NCI-H510A (cell line): ENCODE measurements at regions not wholly inside any gene's neighbourhood (a gene's known extent, or its start where the extent isn't known, plus 50 kb on each side); places are given as distances from the start of the nearest gene placed in this dataset.
A peak's percentile ranks its signal among the peaks of the same experiment; 100 is the strongest.
"Not testable (repeated sequence)": the region's sequence is repeated elsewhere in the genome, so short reads cannot be mapped to it uniquely, and the experiment has no call there.

Source experiments
- DNase-seq: peaks from one replicate; lab custom pipeline; 2025; lab: John Stamatoyannopoulos, UW

- DNase-seq, result no peak
These were observed 1308.0 kb downstream of the CDH11 start for GRCh38 chr16:63813862-63814261.

GRCh38 chr16:63808730-63809129 is 1313.1 kb downstream of the CDH11 start:
- DNase-seq, result no peak

GRCh38 chr16:63806794-63807506 is 1314.9 kb downstream of the CDH11 start:
- no peak for DNase-seq

DNA sequence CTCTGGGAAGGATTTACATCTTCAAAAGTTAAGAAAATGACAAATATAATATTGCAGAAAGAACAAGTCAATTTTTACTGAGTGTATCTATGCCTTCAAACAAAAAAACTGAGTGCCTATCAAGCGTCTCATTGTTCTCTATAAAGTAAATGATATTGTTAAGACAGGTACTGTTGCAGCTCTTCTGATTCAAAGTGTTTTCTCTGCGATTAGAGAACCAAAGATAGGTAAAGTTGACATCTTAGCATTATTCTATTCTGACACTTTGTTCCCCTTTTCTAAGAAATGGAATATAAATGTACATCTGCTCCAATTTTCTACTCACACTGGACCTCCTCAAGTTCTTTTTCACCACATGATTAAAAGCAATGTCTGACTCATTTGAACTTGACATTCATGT is 1317.7 kb downstream of the CDH11 start:
- DNase-seq, result no peak

- no peak for DNase-seq
These were observed 1332.3 kb downstream of the CDH11 start for GRCh38 chr16:63789603-63790002.

DNA sequence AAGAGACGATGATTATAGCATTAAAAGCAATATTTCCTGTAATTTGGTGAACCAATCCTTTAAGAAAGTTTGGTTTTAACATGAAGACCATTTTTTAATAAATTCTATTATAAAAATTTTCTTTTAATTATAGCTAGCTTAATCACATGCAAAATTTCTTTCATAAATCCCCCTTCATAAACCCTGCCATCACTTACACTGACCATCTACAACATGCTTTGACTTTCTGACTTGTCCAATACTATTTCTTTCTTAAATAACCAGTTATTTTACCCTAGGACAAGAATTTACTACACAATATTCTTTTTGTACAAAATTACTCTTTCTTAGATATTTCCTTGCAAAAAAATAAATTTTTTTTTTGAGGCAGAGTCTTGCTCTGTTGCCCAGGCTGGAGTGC is 1334.8 kb downstream of the CDH11 start:
- no peak for DNase-seq

DNA sequence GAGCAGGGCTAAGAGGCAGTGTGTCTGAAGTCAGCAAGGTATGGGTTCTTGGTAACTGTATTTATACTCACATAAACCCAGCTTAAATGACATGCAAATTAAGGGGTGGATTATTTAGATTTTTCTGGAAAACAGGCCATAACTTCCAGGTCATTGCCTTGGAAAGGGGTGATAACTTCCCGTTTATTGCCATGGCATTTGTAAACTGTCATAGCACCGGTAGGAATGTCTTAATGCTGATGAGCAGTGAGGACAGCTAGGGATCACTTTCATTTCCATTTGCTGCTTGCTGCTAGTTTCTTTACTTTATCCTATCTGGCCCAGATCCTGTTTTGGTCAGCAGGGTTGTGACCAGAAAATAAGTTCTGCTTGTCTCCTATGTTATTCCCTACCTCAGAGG is 1336.7 kb downstream of the CDH11 start:
- DNase-seq, result no peak

DNA sequence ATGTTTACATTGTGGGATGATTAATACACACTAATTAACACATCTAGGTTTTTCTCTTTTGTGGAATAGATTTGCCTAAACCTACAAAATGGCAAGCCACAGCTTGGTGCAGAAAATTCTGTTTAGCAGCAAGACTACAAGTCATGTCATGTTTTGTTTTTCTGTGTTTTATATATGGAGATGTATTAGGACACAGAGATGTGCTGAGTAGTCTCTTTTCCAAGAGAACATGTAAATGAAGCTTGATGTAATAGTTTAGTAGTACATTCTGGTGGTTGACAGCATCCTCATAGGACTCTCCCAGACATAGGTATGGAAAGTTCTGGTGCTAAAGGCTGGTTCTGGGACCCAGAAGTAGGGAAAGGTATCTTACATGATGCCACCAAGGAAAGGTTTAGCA is 1345.4 kb downstream of the CDH11 start:
- no peak for DNase-seq

- DNase-seq, result no peak
These were observed 1345.8 kb downstream of the CDH11 start for GRCh38 chr16:63776034-63776433.

DNA sequence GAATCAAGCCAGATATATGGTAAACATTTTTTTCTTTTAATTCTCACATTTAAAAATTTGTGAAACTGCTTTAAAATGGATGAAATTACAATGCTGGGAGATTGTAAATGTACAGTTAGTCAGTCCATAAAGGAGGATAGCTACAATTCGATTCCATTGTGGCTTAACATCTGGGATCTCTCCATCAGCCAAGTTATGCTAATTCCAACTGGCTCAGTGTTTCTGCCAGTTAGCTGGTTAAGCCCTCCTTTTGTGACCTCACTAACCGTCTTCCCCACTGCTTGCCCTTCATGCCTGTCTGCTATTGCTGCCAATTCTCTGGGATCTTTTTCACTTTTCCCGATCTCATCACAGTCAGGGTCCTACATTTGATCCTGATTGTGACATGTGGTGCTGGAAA is 1347.6 kb downstream of the CDH11 start:
- no peak for DNase-seq

DNA sequence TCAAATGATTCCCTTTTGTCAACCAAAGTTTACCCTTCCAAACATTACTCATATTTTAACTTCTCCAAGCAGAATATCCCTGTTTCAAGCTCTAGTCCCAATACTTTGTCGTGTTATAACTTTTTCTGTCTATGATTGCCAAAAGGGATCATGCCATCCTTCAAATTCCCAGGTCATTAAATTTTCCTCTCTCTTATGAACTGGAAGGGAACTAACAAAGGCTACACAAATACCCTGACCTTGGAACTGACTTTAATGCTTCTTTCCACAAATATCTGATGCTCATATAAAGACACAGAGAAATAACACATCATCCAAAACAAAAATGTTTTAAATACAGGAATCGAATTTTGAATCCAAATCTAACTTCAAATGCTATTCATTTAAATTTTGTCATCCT is 1352.7 kb downstream of the CDH11 start:
- DNase-seq, result no peak

- not testable (repeated sequence) for DNase-seq
These were observed 1361.6 kb downstream of the CDH11 start for GRCh38 chr16:63760246-63760645.

GRCh38 chr16:63752347-63752746 is 1369.5 kb downstream of the CDH11 start:
- DNase-seq, result no peak

DNA sequence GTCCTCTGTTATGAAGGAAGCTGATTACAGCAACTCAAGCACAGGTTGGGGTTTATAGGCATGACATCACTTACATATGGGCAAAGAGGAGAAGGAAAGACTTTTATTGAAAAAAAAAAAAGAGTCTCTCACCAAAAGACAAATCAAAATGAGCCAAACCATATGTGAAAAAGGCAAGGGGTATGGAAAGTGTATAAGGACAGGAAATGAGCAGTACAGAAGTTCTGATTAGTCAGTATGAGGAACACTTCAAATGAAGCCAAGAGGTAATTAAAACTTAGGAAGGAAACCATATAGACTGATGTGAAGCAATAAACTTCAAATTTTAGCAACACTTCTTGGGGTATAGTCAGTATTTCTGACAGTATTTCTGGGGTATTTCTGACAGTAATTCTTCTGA is 1372.6 kb downstream of the CDH11 start:
- DNase-seq, result no peak

- no peak for DNase-seq
These were observed 1376.4 kb downstream of the CDH11 start for GRCh38 chr16:63745456-63745855.

DNA sequence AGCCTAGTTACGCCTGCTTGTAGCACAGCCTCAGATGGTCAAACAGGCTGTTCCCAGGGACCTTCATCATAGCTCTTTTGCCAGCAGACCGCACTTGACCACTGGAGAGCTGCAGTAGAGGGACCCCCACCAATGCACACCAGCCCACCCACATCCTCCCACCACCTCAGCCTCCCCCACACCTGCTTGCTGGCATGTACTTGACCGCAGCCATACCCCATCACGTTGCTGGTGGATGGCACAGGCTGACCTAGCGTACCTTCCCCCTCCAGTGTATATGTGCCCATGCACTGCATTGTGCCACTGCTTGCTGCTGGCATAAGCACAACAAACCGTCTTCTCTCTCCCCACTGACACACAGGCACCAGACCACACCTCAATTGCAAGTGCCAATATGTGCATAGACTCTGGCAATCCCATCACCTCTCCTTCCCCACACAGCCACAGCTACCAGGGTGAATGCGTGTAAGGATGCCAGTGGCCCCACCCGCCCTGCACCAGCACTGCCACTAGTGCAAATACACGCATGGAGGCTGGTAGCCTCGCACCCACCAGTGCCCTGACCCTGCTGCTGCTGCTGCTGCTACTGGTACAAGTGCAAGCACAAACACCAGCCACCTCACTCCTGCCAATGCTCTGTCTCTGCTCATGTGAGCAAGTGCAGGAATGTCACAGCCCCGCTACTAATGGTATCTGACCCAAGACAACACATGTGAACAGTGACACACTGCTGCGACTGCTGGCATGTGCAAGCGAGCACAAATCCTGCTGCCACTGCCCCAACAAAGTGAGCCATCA is 1377.6 kb downstream of the CDH11 start:
- no peak for DNase-seq

DNA sequence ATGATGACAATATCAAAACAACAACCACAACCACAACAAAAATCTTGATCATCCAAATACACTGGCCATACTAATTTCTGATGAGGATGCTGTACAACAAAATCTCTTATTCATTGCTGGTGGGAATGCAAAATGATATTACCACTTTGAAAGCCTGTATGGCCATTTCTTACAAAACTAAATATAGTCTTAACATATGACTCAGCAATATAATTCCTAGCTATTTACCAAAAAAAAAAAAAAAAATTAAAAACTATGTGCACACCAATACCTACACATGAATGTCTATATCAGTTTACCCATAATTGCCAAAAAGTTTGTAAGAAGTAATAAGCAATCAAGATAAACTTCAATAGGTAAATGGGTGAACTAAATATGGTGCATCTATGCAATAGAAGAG is 1379.7 kb downstream of the CDH11 start:
- DNase-seq, result no peak

- no peak for DNase-seq
These were observed 1384.2 kb downstream of the CDH11 start for GRCh38 chr16:63737633-63738032.

DNA sequence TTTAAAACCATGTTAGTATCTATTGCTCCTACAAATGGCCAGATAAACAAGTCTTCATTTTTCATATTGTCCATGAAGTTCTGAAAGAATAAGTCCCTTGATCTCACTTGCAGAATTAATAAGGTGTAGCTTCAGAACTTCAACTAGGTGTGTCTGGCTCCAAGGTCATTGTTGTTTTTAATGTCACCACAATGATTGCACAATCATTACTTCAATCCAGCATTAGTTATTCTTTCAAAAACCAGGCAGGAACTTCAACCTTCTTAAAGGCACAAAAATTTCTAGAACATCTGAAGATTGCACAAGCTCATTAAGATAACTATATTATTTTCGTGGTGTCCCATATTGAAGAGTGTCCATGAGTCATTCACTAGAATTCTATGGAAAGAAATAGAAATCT is 1386.4 kb downstream of the CDH11 start:
- no peak for DNase-seq

DNA sequence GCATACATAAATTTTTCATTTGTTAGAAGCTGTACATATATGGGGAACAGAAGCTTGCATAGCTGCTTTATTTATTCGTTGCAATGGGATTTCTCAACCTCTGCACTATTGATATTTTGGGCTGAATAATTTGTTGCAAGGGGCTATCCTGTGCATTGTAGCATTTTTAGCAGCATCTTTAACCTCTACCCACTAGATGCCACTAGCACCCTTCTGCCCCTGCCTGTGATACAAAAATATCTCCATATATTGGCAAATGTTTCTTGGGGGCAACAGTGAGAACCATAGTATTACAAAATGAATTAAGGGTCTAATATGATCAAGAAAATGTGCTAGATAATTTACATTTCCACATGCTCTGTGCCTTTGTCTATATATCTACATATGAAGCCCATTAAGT is 1401.0 kb downstream of the CDH11 start:
- DNase-seq, result no peak

DNA sequence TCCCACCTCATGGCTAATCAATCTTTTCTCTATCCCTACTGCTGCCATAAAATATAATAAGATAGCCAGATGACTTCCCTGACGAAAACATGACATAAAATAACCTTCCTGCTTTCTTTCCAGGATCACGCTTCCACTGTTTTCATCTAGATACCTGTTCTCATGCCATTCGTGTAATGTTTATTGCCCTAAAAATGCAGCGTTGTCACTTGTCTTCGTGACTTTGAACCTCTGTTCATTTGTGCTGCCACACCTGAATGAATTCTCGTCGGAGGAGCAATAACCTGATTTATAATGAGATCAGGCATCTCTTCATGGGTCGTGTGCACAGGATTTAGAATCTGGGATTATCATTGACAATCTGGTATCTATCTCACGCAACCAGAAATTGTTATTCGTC is 1401.9 kb downstream of the CDH11 start:
- DNase-seq, result no peak

DNA sequence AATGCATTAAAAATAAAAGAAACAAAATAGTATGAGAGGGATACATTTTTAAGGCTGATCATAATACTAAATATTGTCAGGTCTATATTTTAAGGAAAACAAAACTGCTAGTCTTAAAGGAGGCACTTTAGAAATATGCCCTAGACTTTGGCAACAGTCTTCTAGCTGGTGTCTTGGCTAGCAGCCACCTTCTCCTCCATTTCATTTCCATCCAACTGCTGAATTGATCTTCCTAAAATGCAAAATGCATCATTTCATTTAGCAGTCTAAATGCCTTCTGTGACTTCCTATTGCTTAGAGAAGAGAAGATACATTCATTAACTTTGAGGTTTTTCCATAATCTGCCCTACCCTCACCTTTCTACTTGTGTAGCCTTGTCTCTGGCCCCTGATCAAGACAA is 1404.1 kb downstream of the CDH11 start:
- no peak for DNase-seq

DNA sequence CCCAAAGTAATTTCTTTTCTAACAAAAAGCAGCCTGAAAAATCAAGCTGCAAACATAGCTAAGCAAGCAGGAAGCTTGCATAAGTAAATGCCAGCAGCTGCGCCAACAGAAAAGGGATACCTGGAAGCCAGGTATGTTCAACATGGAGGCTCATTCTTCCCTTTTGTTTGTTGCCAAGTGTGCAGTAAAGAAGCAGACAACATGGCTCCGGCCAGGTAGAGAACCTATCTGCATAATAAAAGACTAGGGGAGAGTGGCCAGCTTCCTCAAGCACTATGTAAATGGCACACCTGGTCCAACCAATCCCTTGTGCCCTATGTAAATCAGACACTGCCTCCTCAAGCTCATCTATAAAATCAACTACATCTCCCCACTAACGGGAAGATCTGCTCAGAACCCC is 1407.0 kb downstream of the CDH11 start:
- DNase-seq, result peak; percentile 28

- DNase-seq, result no peak
These were observed 1409.1 kb downstream of the CDH11 start for GRCh38 chr16:63712725-63713124.
